A673 (cell line): ENCODE measurements at regions not wholly inside any gene's neighbourhood (a gene's known extent, or its start where the extent isn't known, plus 50 kb on each side); places are given as distances from the start of the nearest gene placed in this dataset.

Experiments used
- BruUV-seq: library from RNA; stranded (reverse); fragments of 400-500 nt; replicated peaks from 2 replicates; lab custom pipeline; 2021; lab: Mats Ljungman, UMichigan
- CTCF ChIA-PET: fragments of 300-600 bp; sonication (Branson Sonifier 250); formaldehyde crosslinking; loops from one replicate; lab custom pipeline; 2022; ENCODE audit warnings: antibody characterized with exemption; lab: Charles Lee
- POLR2A ChIA-PET: fragments of 300-600 bp; sonication (Branson Sonifier 250); formaldehyde crosslinking; loops from one replicate; lab custom pipeline; 2022; ENCODE audit warnings: antibody characterized with exemption; ENCODE audit not compliant: low non-redundant PET; lab: Charles Lee
- DNase-seq: peaks from one replicate; pipeline ENCODE4 v3.0.0-alpha.2; 2015; ENCODE audit warnings: low spot score
- H3K27ac ChIP-seq: fragments of 200-600 bp; sonication (generic); 2 replicates; pipeline ENCODE4 v1.5.1; 2016; ENCODE audit warnings: mixed run types, low read depth, mild to moderate bottlenecking, mixed read lengths, antibody characterized with exemption, low read length; ENCODE audit not compliant: poor library complexity, severe bottlenecking
- H3K27me3 ChIP-seq: fragments of 200-600 bp; sonication (generic); replicated peaks from 2 replicates; pipeline ENCODE4 v1.6.1; 2017; ENCODE audit warnings: mixed run types, low read depth, mild to moderate bottlenecking, mixed read lengths, antibody characterized with exemption, low read length; ENCODE audit not compliant: insufficient read depth, poor library complexity
- H3K36me3 ChIP-seq: fragments of 200-600 bp; sonication (generic); 2 replicates; pipeline ENCODE4 v1.6.1; 2016; ENCODE audit warnings: mixed run types, mild to moderate bottlenecking, mixed read lengths, antibody characterized with exemption, low read length; ENCODE audit not compliant: insufficient read depth, poor library complexity, severe bottlenecking
- H3K4me1 ChIP-seq: fragments of 200-600 bp; sonication (generic); 2 replicates; pipeline ENCODE4 v1.6.1; 2017; ENCODE audit warnings: mixed run types, mild to moderate bottlenecking, mixed read lengths, antibody characterized with exemption, low read length; ENCODE audit not compliant: insufficient read depth, poor library complexity, severe bottlenecking
- H3K4me3 ChIP-seq: fragments of 200-600 bp; sonication (generic); 2 replicates; pipeline ENCODE4 v1.5.1; 2016; ENCODE audit warnings: low read depth, mixed run types, mild to moderate bottlenecking, mixed read lengths, low read length; ENCODE audit not compliant: poor library complexity, severe bottlenecking
- H3K9me3 ChIP-seq: fragments of 200-600 bp; sonication (generic); 2 replicates; pipeline ENCODE4 v1.6.1; 2016; ENCODE audit warnings: mixed run types, low read depth, mild to moderate bottlenecking, mixed read lengths, antibody characterized with exemption, low read length; ENCODE audit not compliant: poor library complexity, severe bottlenecking
- EZH2 ChIP-seq: fragments of 200-600 bp; sonication (generic); IDR thresholded peaks from 2 replicates; pipeline ENCODE4 v1.6.1; 2017; ENCODE audit warnings: borderline replicate concordance, low read depth, mild to moderate bottlenecking, mixed read lengths, antibody characterized with exemption, low read length; ENCODE audit not compliant: poor library complexity, severe bottlenecking
- intact Hi-C: fragments of 100-400 bp; cut with micrococcal nuclease; formaldehyde crosslinking; loops from one replicate; pipeline ENCODE4 v1.10.0; 2022; ENCODE audit not compliant: unreplicated experiment
- TF ChIP-seq, protein P1 (sequence below): fragments of 300-800, 200-600 bp; sonication (generic); conservative IDR thresholded peaks from 2 replicates; pipeline ENCODE4 v1.5.1; 2017; ENCODE audit warnings: low read depth, mild to moderate bottlenecking, antibody characterized with exemption, low read length, moderate library complexity, mixed read lengths

DNA sequence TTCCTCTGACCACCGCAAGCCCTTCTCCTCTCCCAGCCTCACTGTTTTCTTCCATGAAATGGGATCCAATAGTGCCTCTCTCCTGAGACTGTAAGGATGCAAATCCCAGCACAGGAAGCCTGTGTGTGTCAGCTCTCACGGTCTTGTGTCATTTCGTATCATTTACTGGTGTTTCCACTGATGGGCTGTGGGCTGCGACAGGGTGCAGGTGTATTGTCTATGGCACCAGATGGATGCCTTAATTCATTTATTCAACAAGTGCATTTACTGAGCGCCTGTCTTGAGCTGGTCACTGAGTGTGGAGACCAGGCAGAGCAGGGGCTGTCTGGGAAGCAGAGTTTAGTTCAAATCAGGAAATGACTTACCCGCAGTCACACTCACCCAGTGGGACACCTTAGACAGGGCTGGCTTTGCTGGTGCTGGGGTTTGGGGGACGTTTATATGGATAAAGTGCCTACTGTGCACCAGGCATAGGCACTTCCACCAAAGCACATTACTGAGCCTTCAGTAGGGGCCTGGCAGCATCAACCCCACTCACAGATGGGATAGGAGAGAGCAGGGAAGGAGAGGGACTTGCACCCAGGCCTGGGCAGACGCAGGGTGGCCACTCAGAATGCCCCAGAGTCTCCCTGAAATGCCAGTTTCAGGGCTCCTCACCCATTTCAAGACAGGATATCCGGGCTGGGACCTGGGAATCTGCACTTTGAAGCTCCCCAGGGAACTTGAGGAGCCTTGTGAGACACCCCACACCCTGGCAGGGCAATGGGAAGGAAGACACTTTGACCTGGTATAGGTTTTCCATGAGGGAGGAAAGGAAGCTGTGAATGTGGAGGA, 398.9 kb downstream of the MATN1 start:
- intact Hi-C loops, result no loop called here
- ChIA-PET CTCF (no interaction called here), POLR2A (interaction anchor here (0.6 kb wide), 1 partner anchor 1624 kb away, joined by 5 read pairs; no protein-coding TSS in a partner anchor)
- no peak for DNase-seq
- Histone ChIP-seq H3K9me3 (no peaks in the 10 kb centered on the region), H3K27me3 (no peaks in the 10 kb centered on the region), H3K27ac (no peak overlapping the region), H3K36me3 (no peaks in the 10 kb centered on the region), H3K4me1 (peaks cover 10% of the 10 kb centered on the region), H3K4me3 (no peak overlapping the region)
- TF ChIP-seq EZH2, result no peak
- TF ChIP-seq, protein P1, sequence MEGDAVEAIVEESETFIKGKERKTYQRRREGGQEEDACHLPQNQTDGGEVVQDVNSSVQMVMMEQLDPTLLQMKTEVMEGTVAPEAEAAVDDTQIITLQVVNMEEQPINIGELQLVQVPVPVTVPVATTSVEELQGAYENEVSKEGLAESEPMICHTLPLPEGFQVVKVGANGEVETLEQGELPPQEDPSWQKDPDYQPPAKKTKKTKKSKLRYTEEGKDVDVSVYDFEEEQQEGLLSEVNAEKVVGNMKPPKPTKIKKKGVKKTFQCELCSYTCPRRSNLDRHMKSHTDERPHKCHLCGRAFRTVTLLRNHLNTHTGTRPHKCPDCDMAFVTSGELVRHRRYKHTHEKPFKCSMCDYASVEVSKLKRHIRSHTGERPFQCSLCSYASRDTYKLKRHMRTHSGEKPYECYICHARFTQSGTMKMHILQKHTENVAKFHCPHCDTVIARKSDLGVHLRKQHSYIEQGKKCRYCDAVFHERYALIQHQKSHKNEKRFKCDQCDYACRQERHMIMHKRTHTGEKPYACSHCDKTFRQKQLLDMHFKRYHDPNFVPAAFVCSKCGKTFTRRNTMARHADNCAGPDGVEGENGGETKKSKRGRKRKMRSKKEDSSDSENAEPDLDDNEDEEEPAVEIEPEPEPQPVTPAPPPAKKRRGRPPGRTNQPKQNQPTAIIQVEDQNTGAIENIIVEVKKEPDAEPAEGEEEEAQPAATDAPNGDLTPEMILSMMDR, result no peak
- no TSS peak for BruUV-seq

DNA sequence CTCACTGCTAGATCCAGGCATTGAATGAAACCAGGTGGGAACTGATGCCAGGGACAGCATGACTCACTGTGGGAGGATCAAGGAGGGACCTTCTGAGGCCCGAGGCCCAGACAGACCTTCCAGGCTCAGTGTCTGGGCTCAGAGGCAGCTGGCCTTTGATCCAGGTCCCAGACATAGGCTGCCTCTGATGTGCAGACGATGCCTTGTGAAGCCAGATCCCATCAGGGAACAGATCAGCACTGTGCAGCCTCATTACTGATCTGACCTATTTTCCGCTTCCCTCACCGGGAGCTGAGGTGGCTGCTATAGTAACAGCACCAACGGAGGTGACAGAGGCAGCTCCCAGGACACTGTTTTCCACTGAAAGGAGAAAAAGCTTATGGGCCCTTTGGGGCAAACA, 399.5 kb downstream of the MATN1 start:
- intact Hi-C loops, result no loop called here
- no TSS peak for BruUV-seq
- Histone ChIP-seq H3K36me3 (no peaks in the 10 kb centered on the region), H3K9me3 (no peaks in the 10 kb centered on the region), H3K4me1 (peaks cover 10% of the 10 kb centered on the region), H3K27me3 (no peaks in the 10 kb centered on the region), H3K27ac (no peak overlapping the region), H3K4me3 (no peak overlapping the region)
- ChIA-PET CTCF (no interaction called here), POLR2A (no interaction called here)
- no peak for DNase-seq
- no peak for TF ChIP-seq EZH2
- TF ChIP-seq, protein P1, result no peak

DNA sequence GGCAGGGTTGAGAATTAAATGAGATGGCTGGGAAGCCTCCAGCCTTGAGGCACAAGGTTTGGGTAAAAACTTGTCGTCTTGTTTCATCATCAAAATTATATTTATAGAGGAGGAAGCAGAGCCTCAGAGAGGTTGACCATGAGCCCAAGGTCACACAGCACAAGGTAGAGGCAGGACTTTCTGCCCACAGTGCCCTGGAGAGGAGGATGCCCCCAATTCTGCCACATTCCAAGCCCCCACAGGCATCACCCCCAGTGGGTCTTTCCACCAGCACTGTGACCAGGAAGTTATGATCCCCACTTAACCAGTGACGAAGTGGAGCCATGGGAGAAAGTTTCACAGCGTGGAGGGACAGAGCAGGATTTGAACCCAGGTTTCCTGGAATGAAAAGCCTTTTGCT, 400.0 kb downstream of the MATN1 start:
- ChIA-PET CTCF (no interaction called here), POLR2A (no interaction called here)
- H3K27ac ChIP-seq, result no peak overlapping the region
- H3K27me3 ChIP-seq, result no peaks in the 10 kb centered on the region
- TF ChIP-seq, protein P1, result no peak
- no peak for TF ChIP-seq EZH2
- H3K4me1 ChIP-seq, result peaks cover 10% of the 10 kb centered on the region
- BruUV-seq, result no TSS peak
- no peak overlapping the region for H3K4me3 ChIP-seq
- intact Hi-C loops, result no loop called here
- no peaks in the 10 kb centered on the region for H3K9me3 ChIP-seq
- H3K36me3 ChIP-seq, result no peaks in the 10 kb centered on the region
- no peak for DNase-seq
